ENCODE measurements at regions not wholly inside any gene's neighbourhood (a gene's known extent, or its start where the extent isn't known, plus 50 kb on each side); places are given as distances from the start of the nearest gene placed in this dataset.

GRCh38 chr16:47973552-47973951 lies 182.2 kb downstream of the ABCC12 start:
- TF ChIP-seq CTCF (IDR thresholded peaks at IDR 0.05; ENCODE audit: insufficient read depth, low read length) (no peak), POLR2AphosphoS5 (IDR thresholded peaks at IDR 0.05; ENCODE audit: low read depth) (no peak), GABPA (IDR thresholded peaks at IDR 0.05; ENCODE audit: low read depth) (no peak), REST (IDR thresholded peaks at IDR 0.05; ENCODE audit: insufficient replicate concordance, low read depth) (no peak), SPI1 (IDR thresholded peaks at IDR 0.05; ENCODE audit: borderline replicate concordance, low read depth) (no peak)
